K562 (cell line): ENCODE measurements at regions not wholly inside any gene's neighbourhood (a gene's known extent, or its start where the extent isn't known, plus 50 kb on each side); places are given as distances from the start of the nearest gene placed in this dataset.
"Not testable (repeated sequence)": the region's sequence is repeated elsewhere in the genome, so short reads cannot be mapped to it uniquely, and the experiment has no call there.

Source experiments
- ATAC-seq: fragments of 200-7000 bp; cut with Tn5 transposase; 3 replicates; pipeline ENCODE4 v1.9.1; 2020; ENCODE audit warnings: moderate library complexity
- BruUV-seq: library from RNA; stranded (reverse); fragments of 400-500 nt; replicated peaks from 2 replicates; lab custom pipeline; 2021; lab: Mats Ljungman, UMichigan
- CTCF ChIA-PET: fragments of 300-600 bp; formaldehyde crosslinking; extraction: SDS; loops from one replicate; lab custom pipeline; 2021; ENCODE audit warnings: low intra/inter-chr PET ratio; lab: Yijun Ruan, JAX
- POLR2A ChIA-PET: fragments of 300-600, 350-650 bp; sonication (Branson Sonifier 250); formaldehyde crosslinking; extraction: SDS; loops from one replicate; lab custom pipeline; 2021; ENCODE audit warnings: antibody characterized with exemption, inconsistent platforms; lab: Yijun Ruan, JAX
- DNase-seq, 4 experiments: peaks; one replicate each; pipeline versions ENCODE4 v3.0.0 to v3.0.0-alpha.2; 2011 to 2018; ENCODE audit warnings: low spot score in 3 of 4, mixed read lengths in 3 of 4; ENCODE audit errors: extremely low read depth in 1 of 4
- FAIRE-seq: peaks from 2 replicates; lab custom pipeline; 2011; peaks lifted over from hg19 to GRCh38; lab: Jason Lieb, UNC
- H2AFZ ChIP-seq: 2 replicates; pipeline ENCODE4 v1.6.0; 2011; ENCODE audit warnings: low read depth, low read length, control low read depth, inconsistent platforms
- H3K27ac ChIP-seq: fragments of 200-600 bp; 3 replicates; pipeline ENCODE4 v1.8.0; 2011; ENCODE audit warnings: low read depth, mild to moderate bottlenecking, control low read depth, inconsistent platforms, low read length, moderate library complexity, mixed read lengths; ENCODE audit errors: extremely low read depth
- H3K27me3 ChIP-seq, 2 experiments: fragments of 300-600 bp in 1 of 2; 2 replicates in 1 of 2; 3 replicates in 1 of 2; pipeline versions ENCODE4 v1.6.0 to v1.8.0; 2011; ENCODE audit warnings: inconsistent platforms in 2 of 2, low read length in 2 of 2, mild to moderate bottlenecking in 1 of 2, mixed read lengths in 1 of 2, moderate library complexity in 1 of 2; ENCODE audit not compliant: control insufficient read depth in 2 of 2, insufficient read depth in 2 of 2
- H3K36me3 ChIP-seq: fragments of 300-600 bp; 3 replicates; pipeline ENCODE4 v1.8.0; 2011; ENCODE audit warnings: mild to moderate bottlenecking, low read length, inconsistent platforms; ENCODE audit not compliant: control insufficient read depth, insufficient read depth
- H3K4me1 ChIP-seq, 2 experiments: fragments of 200-600 bp in 1 of 2; replicated peaks in 1 of 2; 2 replicates in 1 of 2; 3 replicates in 1 of 2; pipeline versions ENCODE4 v1.5.1 to v1.8.0; 2011; ENCODE audit warnings: inconsistent platforms in 2 of 2, low read length in 2 of 2, mild to moderate bottlenecking in 1 of 2, mixed read lengths in 1 of 2, moderate library complexity in 1 of 2; ENCODE audit not compliant: control insufficient read depth in 2 of 2, insufficient read depth in 2 of 2
- H3K4me2 ChIP-seq: 2 replicates; pipeline ENCODE4 v1.6.1; 2011; ENCODE audit warnings: low read length, control low read depth, inconsistent platforms, mixed read lengths; ENCODE audit not compliant: insufficient read depth
- H3K4me3 ChIP-seq: fragments of 200-600 bp; sonication (generic), shearing (Covaris generic); 2 replicates; pipeline ENCODE4 v1.5.1; 2016; ENCODE audit warnings: control low read depth, inconsistent platforms
- H3K79me2 ChIP-seq: fragments of 200-600 bp; 3 replicates; pipeline ENCODE4 v1.8.0; 2011; ENCODE audit warnings: low read length, inconsistent platforms; ENCODE audit not compliant: control insufficient read depth, insufficient read depth
- H3K9ac ChIP-seq, 2 experiments: 2 replicates each; pipeline versions ENCODE4 v1.6.0 to v1.6.1; 2011; ENCODE audit warnings: low read depth in 2 of 2, low read length in 2 of 2, control low read depth in 1 of 2, inconsistent platforms in 1 of 2, mild to moderate bottlenecking in 1 of 2, mixed read lengths in 1 of 2; ENCODE audit not compliant: insufficient read depth in 1 of 2
- H3K9me1 ChIP-seq: one replicate; pipeline ENCODE4 v1.6.0; 2011; ENCODE audit warnings: inconsistent platforms, mild to moderate bottlenecking, low read length, moderate library complexity; ENCODE audit not compliant: control insufficient read depth, insufficient read depth
- H3K9me3 ChIP-seq: replicated peaks from 2 replicates; pipeline ENCODE4 v1.5.1; 2011; ENCODE audit warnings: low read depth, low read length, inconsistent platforms; ENCODE audit not compliant: control insufficient read depth, insufficient read depth
- H4K20me1 ChIP-seq: replicated peaks from 2 replicates; pipeline ENCODE4 v1.6.1; 2011; ENCODE audit warnings: low read length, inconsistent platforms, mixed read lengths; ENCODE audit not compliant: control insufficient read depth, insufficient read depth
- KDM5B ChIP-seq: fragments of 200-600 bp; sonication (generic); IDR thresholded peaks from 2 replicates; pipeline ENCODE4 v1.6.1; 2012; ENCODE audit warnings: low read depth, mild to moderate bottlenecking, moderate library complexity, low read length, control low read depth, inconsistent platforms; ENCODE audit not compliant: insufficient replicate concordance
- MEIS2 ChIP-seq: fragments of 450-650 bp; IDR thresholded peaks from 2 replicates; pipeline ENCODE4 v1.6.1; 2014; ENCODE audit warnings: mild to moderate bottlenecking; ENCODE audit not compliant: partially characterized antibody
- SREBF2 ChIP-seq: sonication (generic); formaldehyde crosslinking; IDR thresholded peaks from 2 replicates; pipeline ENCODE4 v1.4.0; 2020; ENCODE audit warnings: mild to moderate bottlenecking, missing genetic modification reagents
- TAL1 ChIP-seq: fragments of 450-650 bp; IDR thresholded peaks from 2 replicates; pipeline ENCODE4 v1.6.1; 2016; ENCODE audit warnings: mild to moderate bottlenecking
- YY1 ChIP-seq, 3 experiments: IDR thresholded peaks; 2 replicates each; pipeline ENCODE4 v1.6.1; 2011; ENCODE audit warnings: low read length in 2 of 3, mild to moderate bottlenecking in 2 of 3, moderate library complexity in 2 of 3, borderline replicate concordance in 1 of 3, control low read depth in 1 of 3, low read depth in 1 of 3; ENCODE audit not compliant: insufficient read depth in 3 of 3, insufficient replicate concordance in 2 of 3, control insufficient read depth in 1 of 3, insufficient read length in 1 of 3; ENCODE audit errors: extremely low read depth in 1 of 3
- ZFP1 ChIP-seq: fragments of 450-650 bp; formaldehyde crosslinking; IDR thresholded peaks from 2 replicates; pipeline ENCODE4 v1.4.0; 2020; ENCODE audit warnings: mild to moderate bottlenecking, mixed read lengths
- WGBS: fragments of 100-300 bp; shearing (Covaris generic); methylation state at CpG from one replicate; pipeline ENCODE4 v1.1.6; 2016; ENCODE audit warnings: low coverage, mixed read lengths; ENCODE audit not compliant: insufficient coverage; ENCODE audit errors: missing lambda C conversion rate; 5-methylcytosine and 5-hydroxymethylcytosine counted together
- in situ Hi-C: fragments of 300-500 bp; cut with MboI; formaldehyde crosslinking; loops from 4 replicates; pipeline ENCODE4 v1.15.0; 2018; ENCODE audit warnings: inconsistent platforms, mixed read lengths
- intact Hi-C: fragments of 100-400 bp; cut with micrococcal nuclease; formaldehyde crosslinking; loops from 2 replicates; pipeline ENCODE4 v1.14.2; 2022

DNA sequence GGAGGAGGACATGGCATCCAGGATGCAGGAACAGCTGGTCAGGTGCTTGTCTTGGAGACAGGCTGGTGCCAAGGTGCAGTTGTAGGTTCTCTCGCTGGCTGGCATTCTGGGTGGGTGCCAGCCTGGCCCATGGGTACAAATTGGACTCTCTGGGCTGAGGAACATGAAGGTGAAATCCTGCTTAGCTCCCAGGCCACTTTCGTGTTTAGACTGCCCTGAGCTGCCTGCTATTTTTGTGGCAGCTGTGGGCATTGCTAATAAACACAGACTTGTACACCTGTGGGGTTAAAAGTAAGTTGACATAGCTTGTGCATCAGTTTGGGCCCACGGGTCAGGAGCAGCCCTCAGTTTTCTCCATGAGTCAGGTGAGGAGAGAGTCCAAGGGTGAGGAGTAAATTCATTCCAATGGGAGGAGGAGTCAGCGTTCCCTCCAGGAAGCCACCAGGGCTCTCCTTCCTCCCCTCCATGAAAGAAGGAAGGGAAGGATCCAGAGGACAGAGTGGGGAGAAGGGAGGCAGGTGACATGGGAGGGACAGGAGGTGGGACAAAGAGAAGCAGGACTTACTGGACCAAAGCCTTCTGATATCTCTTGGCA lies 380.0 kb downstream of the GLRX3 start (continued):
- TF ChIP-seq MEIS2 (no peak), SREBF2 (CRISPR knock-in tag) (no peak), KDM5B (no peak), ZFP1 (CRISPR knock-in tag) (no peak), TAL1 (no peak)

GRCh38 chr10:130518921-130519320 lies 382.7 kb downstream of the GLRX3 start:
- H3K79me2 ChIP-seq, BruUV-seq, ATAC-seq, intact Hi-C loops, H3K27me3 ChIP-seq, H3K4me1 ChIP-seq, H3K4me2 ChIP-seq, in situ Hi-C loops, H3K27ac ChIP-seq, FAIRE-seq, CTCF ChIA-PET, DNase-seq, H3K9ac ChIP-seq, H4K20me1 ChIP-seq, H3K9me1 ChIP-seq, H3K4me3 ChIP-seq, POLR2A ChIA-PET, H3K9me3 ChIP-seq, H3K36me3 ChIP-seq: not testable (repeated sequence)
- TF ChIP-seq YY1 (IDR thresholded peaks at IDR 0.05; ENCODE audit: borderline replicate concordance in 1 of 3, control insufficient read depth in 1 of 3, extremely low read depth in 1 of 3, insufficient read depth in 3 of 3, insufficient read length in 1 of 3, insufficient replicate concordance in 2 of 3, low read depth in 1 of 3, low read length in 2 of 3), result peak; percentile 45 to 82 (median 57)
- 10% methylated on average over 2 of the region's 13 CpGs for WGBS
- H2AFZ ChIP-seq, result 0 out of 2 replicates have a peak overlapping the region, but pooled peaks have one; percentile 59
